Neural cell (in vitro differentiated cells): ENCODE measurements at regions not wholly inside any gene's neighbourhood (a gene's known extent, or its start where the extent isn't known, plus 50 kb on each side); places are given as distances from the start of the nearest gene placed in this dataset.

Experiments used
- H2AFZ ChIP-seq: fragments of 200-600, 300-800 bp; sonication (generic), shearing (Covaris generic); 2 replicates; pipeline ENCODE4 v1.6.0; 2014; ENCODE audit warnings: low read depth, mild to moderate bottlenecking, antibody characterized with exemption, low read length, moderate library complexity
- H3F3A ChIP-seq: fragments of 200-600 bp; shearing (Covaris generic); 2 replicates; pipeline ENCODE4 v1.6.1; 2016; ENCODE audit warnings: mild to moderate bottlenecking, moderate library complexity, mixed read lengths, antibody characterized with exemption, low read length; ENCODE audit not compliant: insufficient read depth, poor library complexity, severe bottlenecking
- H3K27ac ChIP-seq: fragments of 200-600, 300-800 bp; sonication (generic), shearing (Covaris generic); 2 replicates; pipeline ENCODE4 v1.5.1; 2014; ENCODE audit warnings: mild to moderate bottlenecking, low read length, moderate library complexity
- H3K27me3 ChIP-seq: fragments of 300-800, 200-600 bp; sonication (generic), shearing (Covaris generic); 2 replicates; pipeline ENCODE4 v1.6.0; 2014; ENCODE audit warnings: mild to moderate bottlenecking, low read depth, low read length, moderate library complexity; ENCODE audit not compliant: insufficient read depth
- H3K36me3 ChIP-seq: fragments of 300-800, 200-600 bp; sonication (generic), shearing (Covaris generic); 2 replicates; pipeline ENCODE4 v1.5.1; 2014; ENCODE audit warnings: mild to moderate bottlenecking, antibody characterized with exemption, low read length, moderate library complexity; ENCODE audit not compliant: insufficient read depth
- H3K4me2 ChIP-seq: fragments of 300-800, 200-600 bp; sonication (generic), shearing (Covaris generic); 2 replicates; pipeline ENCODE4 v1.6.0; 2014; ENCODE audit warnings: mild to moderate bottlenecking, low read length
- H3K4me3 ChIP-seq: fragments of 300-800, 200-600 bp; sonication (generic), shearing (Covaris generic); 2 replicates; pipeline ENCODE4 v1.5.1; 2014; ENCODE audit warnings: mild to moderate bottlenecking, low read length, moderate library complexity
- H3K79me2 ChIP-seq: fragments of 200-600 bp; shearing (Covaris generic); replicated peaks from 2 replicates; pipeline ENCODE4 v1.6.0; 2014; ENCODE audit warnings: mild to moderate bottlenecking, low read length, moderate library complexity; ENCODE audit not compliant: insufficient read depth
- H3K9ac ChIP-seq: fragments of 300-800, 200-600 bp; sonication (generic), shearing (Covaris generic); 2 replicates; pipeline ENCODE4 v1.6.1; 2016; ENCODE audit warnings: mild to moderate bottlenecking, low read length, mixed read lengths
- H3K9me2 ChIP-seq: fragments of 200-600 bp; shearing (Covaris generic); 2 replicates; pipeline ENCODE4 v1.6.1; 2016; ENCODE audit warnings: mild to moderate bottlenecking, low read length, mixed read lengths; ENCODE audit not compliant: insufficient read depth
- H3K9me3 ChIP-seq: fragments of 200-600, 300-800 bp; sonication (generic), shearing (Covaris generic); 2 replicates; pipeline ENCODE4 v1.6.1; 2016; ENCODE audit warnings: mild to moderate bottlenecking, mixed run types, low read length, moderate library complexity, mixed read lengths
- H4K20me1 ChIP-seq: fragments of 200-600 bp; shearing (Covaris generic); 2 replicates; pipeline ENCODE4 v1.6.1; 2016; ENCODE audit warnings: mild to moderate bottlenecking, mixed run types; ENCODE audit not compliant: insufficient read depth
- CTCF ChIP-seq: fragments of 450-650 bp; IDR thresholded peaks from 2 replicates; pipeline ENCODE4 v1.5.1; 2014; ENCODE audit warnings: antibody characterized with exemption, mild to moderate bottlenecking, moderate library complexity; ENCODE audit not compliant: poor library complexity, severe bottlenecking
- EP300 ChIP-seq: fragments of 450-650 bp; conservative IDR thresholded peaks from 2 replicates; pipeline ENCODE4 v1.6.1; 2014; ENCODE audit warnings: antibody characterized with exemption, mild to moderate bottlenecking, moderate library complexity; ENCODE audit not compliant: poor library complexity, severe bottlenecking
- EZH2 ChIP-seq: fragments of 200-600, 300-800 bp; shearing (Covaris generic), sonication (generic); IDR thresholded peaks from 2 replicates; pipeline ENCODE4 v1.6.1; 2014; ENCODE audit warnings: antibody characterized with exemption, low read length, borderline replicate concordance, mild to moderate bottlenecking; ENCODE audit not compliant: insufficient read depth, poor library complexity, severe bottlenecking
- MXI1 ChIP-seq: fragments of 450-650 bp; conservative IDR thresholded peaks from 2 replicates; pipeline ENCODE4 v1.6.1; 2014; ENCODE audit warnings: antibody characterized with exemption, mild to moderate bottlenecking; ENCODE audit not compliant: poor library complexity, severe bottlenecking
- POLR2AphosphoS5 ChIP-seq: IDR thresholded peaks from 2 replicates; pipeline ENCODE4 v1.6.1; 2012
- RAD21 ChIP-seq: fragments of 450-650 bp; conservative IDR thresholded peaks from 2 replicates; pipeline ENCODE4 v1.6.1; 2014; ENCODE audit warnings: antibody characterized with exemption, mild to moderate bottlenecking, moderate library complexity
- SMC3 ChIP-seq: fragments of 450-650 bp; conservative IDR thresholded peaks from 2 replicates; pipeline ENCODE4 v1.6.1; 2014; ENCODE audit warnings: antibody characterized with exemption, mild to moderate bottlenecking, moderate library complexity; ENCODE audit not compliant: poor library complexity
- TAF1 ChIP-seq: IDR thresholded peaks from 2 replicates; pipeline ENCODE4 v1.6.1; 2012; ENCODE audit warnings: low read depth
- TF ChIP-seq, protein P1 (sequence below): IDR thresholded peaks from 2 replicates; pipeline ENCODE4 v1.6.1; 2012; ENCODE audit warnings: borderline replicate concordance

DNA sequence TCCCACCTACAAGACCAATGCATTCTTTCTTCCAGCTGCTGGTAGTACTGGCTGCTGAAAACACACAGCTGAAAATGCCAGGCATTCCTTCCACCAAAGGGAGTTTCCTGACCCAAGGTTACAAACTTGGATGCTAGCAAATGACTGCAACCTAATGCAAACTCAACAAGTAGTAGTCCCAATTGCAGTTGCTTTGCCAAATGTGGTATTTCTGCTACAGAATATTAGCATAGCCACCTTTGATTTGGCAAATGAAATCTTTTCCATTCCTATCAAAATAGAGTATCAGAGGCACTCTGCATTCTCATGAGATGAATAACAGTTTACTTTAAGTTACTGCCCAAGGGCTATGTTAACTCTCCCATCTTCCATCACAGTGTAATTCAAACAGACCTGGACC lies 172.0 kb upstream of the ARHGAP42 start:
- Histone ChIP-seq H3F3A (no peaks in the 10 kb centered on the region), H3K9me3 (no peaks in the 10 kb centered on the region), H3K27ac (no peak overlapping the region), H2AFZ (no peak overlapping the region), H4K20me1 (no peaks in the 10 kb centered on the region), H3K9me2 (no peaks in the 10 kb centered on the region), H3K79me2 (no peaks in the 10 kb centered on the region), H3K4me2 (no peak overlapping the region), H3K9ac (no peak overlapping the region), H3K27me3 (no peaks in the 10 kb centered on the region), H3K36me3 (no peaks in the 10 kb centered on the region), H3K4me3 (no peak overlapping the region)
- TF ChIP-seq SMC3 (no peak), POLR2AphosphoS5 (no peak), TAF1 (no peak), EP300 (no peak), RAD21 (no peak), MXI1 (no peak), EZH2 (no peak)

- Histone ChIP-seq H3K36me3 (no peaks in the 10 kb centered on the region), H2AFZ (no peak overlapping the region), H3K27ac (no peak overlapping the region), H3K79me2 (no peaks in the 10 kb centered on the region), H3K4me2 (no peak overlapping the region), H3K9me2 (no peaks in the 10 kb centered on the region), H3F3A (no peaks in the 10 kb centered on the region), H3K4me3 (no peak overlapping the region), H3K27me3 (no peaks in the 10 kb centered on the region), H4K20me1 (no peaks in the 10 kb centered on the region), H3K9me3 (no peaks in the 10 kb centered on the region), H3K9ac (no peak overlapping the region)
- no peak for TF ChIP-seq RAD21
- no peak for TF ChIP-seq CTCF
- TF ChIP-seq EZH2: no peak
- no peak for TF ChIP-seq EP300
- TF ChIP-seq, protein P1, sequence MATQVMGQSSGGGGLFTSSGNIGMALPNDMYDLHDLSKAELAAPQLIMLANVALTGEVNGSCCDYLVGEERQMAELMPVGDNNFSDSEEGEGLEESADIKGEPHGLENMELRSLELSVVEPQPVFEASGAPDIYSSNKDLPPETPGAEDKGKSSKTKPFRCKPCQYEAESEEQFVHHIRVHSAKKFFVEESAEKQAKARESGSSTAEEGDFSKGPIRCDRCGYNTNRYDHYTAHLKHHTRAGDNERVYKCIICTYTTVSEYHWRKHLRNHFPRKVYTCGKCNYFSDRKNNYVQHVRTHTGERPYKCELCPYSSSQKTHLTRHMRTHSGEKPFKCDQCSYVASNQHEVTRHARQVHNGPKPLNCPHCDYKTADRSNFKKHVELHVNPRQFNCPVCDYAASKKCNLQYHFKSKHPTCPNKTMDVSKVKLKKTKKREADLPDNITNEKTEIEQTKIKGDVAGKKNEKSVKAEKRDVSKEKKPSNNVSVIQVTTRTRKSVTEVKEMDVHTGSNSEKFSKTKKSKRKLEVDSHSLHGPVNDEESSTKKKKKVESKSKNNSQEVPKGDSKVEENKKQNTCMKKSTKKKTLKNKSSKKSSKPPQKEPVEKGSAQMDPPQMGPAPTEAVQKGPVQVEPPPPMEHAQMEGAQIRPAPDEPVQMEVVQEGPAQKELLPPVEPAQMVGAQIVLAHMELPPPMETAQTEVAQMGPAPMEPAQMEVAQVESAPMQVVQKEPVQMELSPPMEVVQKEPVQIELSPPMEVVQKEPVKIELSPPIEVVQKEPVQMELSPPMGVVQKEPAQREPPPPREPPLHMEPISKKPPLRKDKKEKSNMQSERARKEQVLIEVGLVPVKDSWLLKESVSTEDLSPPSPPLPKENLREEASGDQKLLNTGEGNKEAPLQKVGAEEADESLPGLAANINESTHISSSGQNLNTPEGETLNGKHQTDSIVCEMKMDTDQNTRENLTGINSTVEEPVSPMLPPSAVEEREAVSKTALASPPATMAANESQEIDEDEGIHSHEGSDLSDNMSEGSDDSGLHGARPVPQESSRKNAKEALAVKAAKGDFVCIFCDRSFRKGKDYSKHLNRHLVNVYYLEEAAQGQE: no peak
- no peak for TF ChIP-seq MXI1
- TF ChIP-seq TAF1: no peak
- no peak for TF ChIP-seq SMC3
- no peak for TF ChIP-seq POLR2AphosphoS5
Measured at GRCh38 chr11:100525197-100525596, 161.9 kb upstream of the ARHGAP42 start.

GRCh38 chr11:100525635-100526034 lies 161.5 kb upstream of the ARHGAP42 start:
- Histone ChIP-seq H3K36me3 (no peaks in the 10 kb centered on the region), H3K9ac (no peak overlapping the region), H3K9me3 (no peaks in the 10 kb centered on the region), H3K27ac (no peak overlapping the region), H4K20me1 (no peaks in the 10 kb centered on the region), H3K79me2 (no peaks in the 10 kb centered on the region), H3K4me2 (no peak overlapping the region), H3K4me3 (no peak overlapping the region), H3F3A (no peaks in the 10 kb centered on the region), H2AFZ (no peak overlapping the region), H3K27me3 (no peaks in the 10 kb centered on the region), H3K9me2 (no peaks in the 10 kb centered on the region)
- TF ChIP-seq SMC3 (no peak), EP300 (no peak), RAD21 (no peak), MXI1 (no peak), POLR2AphosphoS5 (no peak), TAF1 (no peak), CTCF (no peak), EZH2 (no peak)
- TF ChIP-seq, protein P1: no peak
